IMR-90 (cell line): ENCODE measurements at regions not wholly inside any gene's neighbourhood (a gene's known extent, or its start where the extent isn't known, plus 50 kb on each side); places are given as distances from the start of the nearest gene placed in this dataset.

Experiments used
- ATAC-seq: fragments of 200-7000 bp; cut with Tn5 transposase; 2 replicates; pipeline ENCODE4 v1.9.1; 2020; ENCODE audit warnings: low read depth, mild to moderate bottlenecking, moderate library complexity
- BruUV-seq: library from RNA; stranded (reverse); fragments of 400-500 nt; replicated peaks from 2 replicates; lab custom pipeline; 2021; lab: Mats Ljungman, UMichigan
- CTCF ChIA-PET: fragments of 300-600 bp; formaldehyde crosslinking; extraction: SDS; loops from one replicate; lab custom pipeline; 2021; ENCODE audit warnings: antibody characterized with exemption; lab: Yijun Ruan, JAX
- POLR2A ChIA-PET: fragments of 300-600 bp; sonication (Branson Sonifier 250); formaldehyde crosslinking; loops from one replicate; lab custom pipeline; 2022; ENCODE audit warnings: antibody characterized with exemption; ENCODE audit not compliant: unreplicated experiment; lab: Charles Lee
- DNase-seq: peaks from one replicate; pipeline ENCODE4 v3.0.0; 2013
- H2AFZ ChIP-seq: replicated peaks from 2 replicates; pipeline ENCODE3; 2013; ENCODE audit warnings: low read length, mild to moderate bottlenecking; ENCODE audit not compliant: poor library complexity
- H2AK5ac ChIP-seq: 2 replicates; pipeline ENCODE4 v1.6.1; 2013; ENCODE audit warnings: low read depth, low read length, inconsistent platforms
- H2AK9ac ChIP-seq: replicated peaks from 2 replicates; pipeline ENCODE3; 2013; ENCODE audit warnings: mild to moderate bottlenecking, low read depth, low read length, moderate library complexity; ENCODE audit not compliant: poor library complexity
- H2BK120ac ChIP-seq: 2 replicates; pipeline ENCODE4 v1.6.1; 2013; ENCODE audit warnings: low read depth, low read length, inconsistent platforms
- H2BK15ac ChIP-seq: 3 replicates; pipeline ENCODE4 v1.6.1; 2013; ENCODE audit warnings: low read depth, low read length, inconsistent platforms
- H2BK20ac ChIP-seq: 2 replicates; pipeline ENCODE4 v1.6.1; 2013; ENCODE audit warnings: low read depth, mild to moderate bottlenecking, inconsistent platforms, low read length, moderate library complexity
- H2BK5ac ChIP-seq: 2 replicates; pipeline ENCODE4 v1.6.1; 2013; ENCODE audit warnings: mild to moderate bottlenecking, low read depth, low read length, inconsistent platforms; ENCODE audit not compliant: poor library complexity, severe bottlenecking
- H3K14ac ChIP-seq: replicated peaks from 2 replicates; pipeline ENCODE4 v1.6.1; 2013; ENCODE audit warnings: low read depth, low read length, inconsistent platforms
- H3K18ac ChIP-seq: 2 replicates; pipeline ENCODE4 v1.6.1; 2013; ENCODE audit warnings: low read depth, low read length, control low read depth
- H3K23ac ChIP-seq: 2 replicates; pipeline ENCODE4 v1.6.1; 2013; ENCODE audit warnings: low read depth, low read length, inconsistent platforms
- H3K27ac ChIP-seq: 2 replicates; pipeline ENCODE4 v1.5.1; 2013; ENCODE audit warnings: mild to moderate bottlenecking, control low read depth, low read length; ENCODE audit not compliant: insufficient read depth
- H3K27me3 ChIP-seq: 2 replicates; pipeline ENCODE4 v1.6.1; 2013; ENCODE audit warnings: low read length; ENCODE audit not compliant: control insufficient read depth, insufficient read depth
- H3K36me3 ChIP-seq: 2 replicates; pipeline ENCODE4 v1.6.1; 2013; ENCODE audit warnings: low read length, mixed read lengths; ENCODE audit not compliant: control insufficient read depth, insufficient read depth
- H3K4ac ChIP-seq: 2 replicates; pipeline ENCODE4 v1.6.1; 2013; ENCODE audit warnings: low read depth, low read length, inconsistent platforms
- H3K4me1 ChIP-seq: 2 replicates; pipeline ENCODE4 v1.6.1; 2013; ENCODE audit warnings: low read length, mixed read lengths; ENCODE audit not compliant: control insufficient read depth, insufficient read depth
- H3K4me2 ChIP-seq: 2 replicates; pipeline ENCODE4 v1.6.1; 2013; ENCODE audit warnings: low read depth, mild to moderate bottlenecking, control low read depth, low read length, moderate library complexity
- H3K4me3 ChIP-seq: 2 replicates; pipeline ENCODE4 v1.5.1; 2013; ENCODE audit warnings: low read depth, mild to moderate bottlenecking, control low read depth, low read length, moderate library complexity; ENCODE audit not compliant: insufficient read depth
- H3K56ac ChIP-seq: 2 replicates; pipeline ENCODE4 v1.6.1; 2013; ENCODE audit warnings: low read length, inconsistent platforms; ENCODE audit not compliant: insufficient read depth; ENCODE audit errors: extremely low read depth
- H3K79me1 ChIP-seq, 2 experiments: 2 replicates each; pipeline ENCODE4 v1.6.1; 2013; ENCODE audit warnings: low read length in 2 of 2, inconsistent platforms in 1 of 2, low read depth in 1 of 2
- H3K9ac ChIP-seq: 2 replicates; pipeline ENCODE4 v1.6.1; 2013; ENCODE audit warnings: low read depth, low read length, control low read depth
- H3K9me1 ChIP-seq: 2 replicates; pipeline ENCODE4 v1.6.1; 2013; ENCODE audit warnings: low read length, inconsistent platforms; ENCODE audit not compliant: insufficient read depth
- H3K9me3 ChIP-seq: 2 replicates; pipeline ENCODE4 v1.6.1; 2013; ENCODE audit warnings: low read length; ENCODE audit not compliant: control insufficient read depth, insufficient read depth
- H4K20me1 ChIP-seq: 2 replicates; pipeline ENCODE4 v1.6.1; 2013; ENCODE audit warnings: low read length, inconsistent platforms; ENCODE audit not compliant: insufficient read depth
- H4K5ac ChIP-seq: 2 replicates; pipeline ENCODE4 v1.6.1; 2013; ENCODE audit warnings: mild to moderate bottlenecking, low read depth, low read length, control low read depth
- H4K8ac ChIP-seq, 2 experiments: 2 replicates each; pipeline ENCODE4 v1.6.1; 2013; ENCODE audit warnings: low read depth in 2 of 2, low read length in 2 of 2, control low read depth in 1 of 2, inconsistent platforms in 1 of 2
- H4K91ac ChIP-seq: 2 replicates; pipeline ENCODE4 v1.6.1; 2013; ENCODE audit warnings: low read depth, low read length, inconsistent platforms; ENCODE audit not compliant: insufficient read depth
- BHLHE40 ChIP-seq: fragments of 150-350 bp; IDR thresholded peaks from 2 replicates; pipeline ENCODE4 v1.6.1; 2016; ENCODE audit warnings: mild to moderate bottlenecking, low read depth, low read length
- CHD1 ChIP-seq: IDR thresholded peaks from 2 replicates; pipeline ENCODE4 v1.6.1; 2012; ENCODE audit warnings: low read depth, low read length, improper control_type of control experiment
- MXI1 ChIP-seq: IDR thresholded peaks from 2 replicates; pipeline ENCODE4 v1.6.1; 2012; ENCODE audit warnings: low read depth, mild to moderate bottlenecking, low read length, moderate library complexity, borderline replicate concordance
- RAD21 ChIP-seq: IDR thresholded peaks from 2 replicates; pipeline ENCODE4 v1.6.1; 2012; ENCODE audit warnings: low read length, improper control_type of control experiment
- RFX5 ChIP-seq: IDR thresholded peaks from 2 replicates; pipeline ENCODE4 v1.8.0; 2012; ENCODE audit warnings: low read depth, mild to moderate bottlenecking, low read length, moderate library complexity
- SMC3 ChIP-seq: fragments of 150-350 bp; IDR thresholded peaks from 2 replicates; pipeline ENCODE4 v1.6.1; 2016; ENCODE audit warnings: low read depth, mild to moderate bottlenecking, antibody characterized with exemption, low read length, moderate library complexity
- WGBS, 2 experiments: methylation state at CpG; one replicate each; pipeline versions ENCODE4 v1.1.5 to v1.1.7; 2013; ENCODE audit warnings: missing lambda C conversion rate in 2 of 2; ENCODE audit not compliant: insufficient read length in 1 of 2; ENCODE audit errors: extremely low coverage in 2 of 2; 5-methylcytosine and 5-hydroxymethylcytosine counted together
- dilution Hi-C: fragments of 300-500 bp; cut with HindIII; formaldehyde crosslinking; loops from one replicate; pipeline ENCODE4 v1.14.3; 2018; ENCODE audit warnings: low sequenced_read_pairs; ENCODE audit not compliant: unreplicated experiment
- in situ Hi-C: fragments of 300-500 bp; cut with MboI; formaldehyde crosslinking; loops from 3 replicates; pipeline ENCODE4 v1.14.3; 2019; ENCODE audit warnings: low sequenced_read_pairs, inconsistent platforms, mixed read lengths
- intact Hi-C: fragments of 100-400 bp; cut with micrococcal nuclease; formaldehyde crosslinking; loops from 2 replicates; pipeline ENCODE4 v1.10.0; 2022
- TF ChIP-seq, protein P1 (sequence below): fragments of 150-350 bp; IDR thresholded peaks from 2 replicates; pipeline ENCODE4 v1.6.1; 2017; ENCODE audit warnings: mild to moderate bottlenecking, antibody characterized with exemption, low read length, low read depth
- TF ChIP-seq, protein P2 (sequence below): fragments of 150-350 bp; IDR thresholded peaks from 2 replicates; pipeline ENCODE4 v1.6.1; 2016; ENCODE audit warnings: low read depth, mild to moderate bottlenecking, low read length, moderate library complexity, borderline replicate concordance

DNA sequence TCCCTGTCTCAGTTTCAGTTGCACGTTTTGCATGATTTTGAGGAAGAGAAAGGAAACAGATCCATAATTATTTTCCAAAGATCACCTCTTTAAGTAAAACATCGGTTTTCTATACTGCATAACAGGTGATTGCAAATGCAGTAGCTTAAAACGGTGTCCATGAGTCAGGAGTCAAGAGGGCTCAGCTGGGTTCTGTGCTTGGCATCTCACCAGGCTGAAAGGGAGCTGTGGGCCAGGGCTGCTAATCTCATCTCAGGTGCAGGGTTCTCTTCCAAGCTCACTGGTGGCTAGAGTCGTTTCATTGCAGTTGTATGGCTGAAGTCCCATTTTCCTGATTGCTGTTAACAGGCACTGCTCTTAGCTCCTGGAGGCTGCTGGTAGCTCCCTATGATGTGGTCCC, 57.0 kb upstream of the PRKCQ start:
- H2AK9ac ChIP-seq: no peak overlapping the region
- no peak overlapping the region for H2AK5ac ChIP-seq
- H2BK5ac ChIP-seq: no peak overlapping the region
- no peak overlapping the region for H4K8ac ChIP-seq
- H3K9ac ChIP-seq: no peak overlapping the region
- H3K4me3 ChIP-seq: no peak overlapping the region
- no peak overlapping the region for H2BK15ac ChIP-seq
- H3K18ac ChIP-seq: no peak overlapping the region
- no peaks in the 10 kb centered on the region for H3K9me1 ChIP-seq
- no peaks in the 10 kb centered on the region for H3K4me1 ChIP-seq
- no peak overlapping the region for H3K14ac ChIP-seq
- H3K4me2 ChIP-seq: no peak overlapping the region
- no peaks in the 10 kb centered on the region for H3K36me3 ChIP-seq
- no peaks in the 10 kb centered on the region for H3K9me3 ChIP-seq
- dilution Hi-C loops: no loop called here
- H2AFZ ChIP-seq: no peak overlapping the region
- no peak overlapping the region for H3K27ac ChIP-seq
- H3K56ac ChIP-seq: no peak overlapping the region
- H2BK20ac ChIP-seq: no peak overlapping the region
- no peak for ATAC-seq
- no peak for DNase-seq
- ChIA-PET POLR2A (no interaction called here), CTCF (no interaction called here)
- no peak overlapping the region for H4K5ac ChIP-seq
- TF ChIP-seq, protein P1, sequence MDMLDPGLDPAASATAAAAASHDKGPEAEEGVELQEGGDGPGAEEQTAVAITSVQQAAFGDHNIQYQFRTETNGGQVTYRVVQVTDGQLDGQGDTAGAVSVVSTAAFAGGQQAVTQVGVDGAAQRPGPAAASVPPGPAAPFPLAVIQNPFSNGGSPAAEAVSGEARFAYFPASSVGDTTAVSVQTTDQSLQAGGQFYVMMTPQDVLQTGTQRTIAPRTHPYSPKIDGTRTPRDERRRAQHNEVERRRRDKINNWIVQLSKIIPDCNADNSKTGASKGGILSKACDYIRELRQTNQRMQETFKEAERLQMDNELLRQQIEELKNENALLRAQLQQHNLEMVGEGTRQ: no peak
- TF ChIP-seq BHLHE40: no peak
- TF ChIP-seq RAD21: no peak
- no peak for TF ChIP-seq RFX5
- no peak for TF ChIP-seq CHD1
- TF ChIP-seq, protein P2, sequence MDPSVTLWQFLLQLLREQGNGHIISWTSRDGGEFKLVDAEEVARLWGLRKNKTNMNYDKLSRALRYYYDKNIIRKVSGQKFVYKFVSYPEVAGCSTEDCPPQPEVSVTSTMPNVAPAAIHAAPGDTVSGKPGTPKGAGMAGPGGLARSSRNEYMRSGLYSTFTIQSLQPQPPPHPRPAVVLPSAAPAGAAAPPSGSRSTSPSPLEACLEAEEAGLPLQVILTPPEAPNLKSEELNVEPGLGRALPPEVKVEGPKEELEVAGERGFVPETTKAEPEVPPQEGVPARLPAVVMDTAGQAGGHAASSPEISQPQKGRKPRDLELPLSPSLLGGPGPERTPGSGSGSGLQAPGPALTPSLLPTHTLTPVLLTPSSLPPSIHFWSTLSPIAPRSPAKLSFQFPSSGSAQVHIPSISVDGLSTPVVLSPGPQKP: no peak
- no peak for TF ChIP-seq MXI1
- no peak for TF ChIP-seq SMC3
- H2BK120ac ChIP-seq: no peak overlapping the region
- H3K23ac ChIP-seq: no peak overlapping the region
- H3K4ac ChIP-seq: no peak overlapping the region
- no CpG with 5 or more reads among the region's 4 CpGs for WGBS, 2 experiments
- intact Hi-C loops: no loop called here
- no peaks in the 10 kb centered on the region for H4K20me1 ChIP-seq
- H4K91ac ChIP-seq: no peak overlapping the region
- in situ Hi-C loops: no loop called here
- no peaks in the 10 kb centered on the region; the same call in none of the 2 replicates for H3K27me3 ChIP-seq
- BruUV-seq: no TSS peak
- no peaks in the 10 kb centered on the region for H3K79me1 ChIP-seq
